HG03378 (cell line): ENCODE measurements at regions not wholly inside any gene's neighbourhood (a gene's known extent, or its start where the extent isn't known, plus 50 kb on each side); places are given as distances from the start of the nearest gene placed in this dataset.
"Not testable (repeated sequence)": the region's sequence is repeated elsewhere in the genome, so short reads cannot be mapped to it uniquely, and the experiment has no call there.

Experiments
- ATAC-seq: cut with Tn5 transposase; IDR thresholded peaks from one replicate; pipeline ENCODE4 v1.9.1; 2021; ENCODE audit warnings: mild to moderate bottlenecking, moderate library complexity; ENCODE audit not compliant: unreplicated experiment

DNA sequence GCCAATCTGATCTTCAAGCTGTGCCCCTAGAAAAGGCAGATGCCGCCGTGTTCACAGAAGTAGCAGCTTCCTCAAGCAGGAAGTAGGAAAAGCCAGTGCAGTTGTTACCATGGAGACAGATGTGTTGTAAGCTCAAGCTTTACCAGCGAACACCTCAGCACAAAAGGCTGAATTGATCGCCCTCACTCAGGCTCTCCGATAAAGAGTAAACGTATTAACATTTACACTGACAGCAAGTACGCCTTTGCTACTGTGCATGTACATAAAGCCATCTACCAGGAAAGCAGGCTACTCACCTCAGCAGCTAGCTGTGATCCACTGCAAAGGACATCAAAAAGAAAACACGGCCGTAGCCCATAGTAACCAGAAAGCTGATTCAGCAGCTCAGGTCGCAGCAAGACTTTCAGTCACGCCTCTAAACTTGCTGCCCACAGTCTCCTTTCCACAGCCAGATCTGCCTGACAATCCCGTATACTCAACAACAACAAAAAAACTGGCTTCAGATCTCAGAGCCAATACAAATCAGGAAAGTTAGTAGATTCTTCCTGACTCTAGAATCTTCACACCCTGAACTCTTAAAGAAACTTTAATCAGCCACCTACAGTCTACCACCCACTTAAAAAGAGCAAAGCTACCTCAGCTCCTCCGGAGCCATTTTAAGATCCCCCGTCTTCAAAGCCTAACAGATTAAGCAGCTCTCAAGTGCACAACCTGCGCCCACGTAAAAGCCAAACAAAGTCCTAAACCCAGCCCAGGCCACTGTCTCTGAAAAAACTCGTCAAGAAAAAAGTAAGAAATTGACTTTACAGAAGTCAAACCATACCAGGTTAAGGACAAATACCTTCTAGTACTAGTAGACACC, 160.0 kb downstream of the DEFB131A start:
- not testable (repeated sequence) for ATAC-seq

DNA sequence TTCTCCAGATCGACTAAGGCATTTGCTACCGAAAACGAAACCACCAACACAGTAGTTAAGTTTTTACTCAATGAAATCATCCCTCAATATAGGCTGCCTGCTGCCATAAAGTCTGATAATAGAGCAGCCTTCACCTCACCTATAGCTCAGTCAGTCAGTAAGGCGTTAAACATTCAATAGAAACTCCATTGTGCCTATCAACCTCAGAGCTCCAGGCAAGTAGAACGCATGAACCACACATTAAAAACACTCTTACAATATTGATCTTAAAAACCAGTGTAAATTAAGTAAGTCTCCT, 160.6 kb downstream of the DEFB131A start:
- ATAC-seq, result not testable (repeated sequence)

DNA sequence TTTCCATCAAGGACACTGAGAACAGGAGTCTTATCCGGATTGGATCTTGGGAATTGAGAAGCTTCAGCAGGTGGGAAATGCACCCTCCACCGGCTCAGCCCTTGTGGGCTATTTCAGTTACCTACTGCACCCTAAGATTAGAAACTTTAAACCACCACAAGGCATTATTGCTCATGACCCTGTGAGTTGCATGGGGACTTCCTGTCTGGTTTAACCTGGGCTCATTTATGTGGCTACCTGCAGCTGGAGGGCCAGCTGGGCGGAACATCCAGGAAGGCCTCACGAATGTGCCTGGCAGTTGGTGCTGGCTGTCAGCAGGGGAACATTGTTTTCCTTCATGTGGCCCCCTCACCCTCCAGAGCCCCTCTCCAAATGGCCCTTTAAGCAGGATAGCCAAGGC, 164.1 kb downstream of the DEFB131A start:
- no peak for ATAC-seq

DNA sequence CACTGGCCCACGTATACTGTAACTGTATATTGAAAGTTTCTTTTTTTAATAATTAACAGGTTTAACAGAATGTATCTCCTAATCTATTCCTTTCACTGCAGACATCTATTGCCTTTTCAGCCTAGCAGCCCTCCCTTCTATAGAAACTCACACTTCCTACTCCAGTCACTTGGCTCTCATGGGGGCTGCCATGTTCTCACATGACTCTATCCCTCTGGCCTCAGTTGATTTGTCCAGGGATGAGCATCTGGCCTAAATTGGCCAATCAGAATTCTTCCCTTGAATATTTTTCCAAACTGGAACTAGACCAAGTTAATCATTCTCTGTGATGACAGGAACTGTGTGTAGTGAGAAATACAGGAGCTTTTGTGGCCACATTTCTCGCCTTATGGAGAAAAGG, 166.1 kb downstream of the DEFB131A start:
- ATAC-seq, result not testable (repeated sequence)

DNA sequence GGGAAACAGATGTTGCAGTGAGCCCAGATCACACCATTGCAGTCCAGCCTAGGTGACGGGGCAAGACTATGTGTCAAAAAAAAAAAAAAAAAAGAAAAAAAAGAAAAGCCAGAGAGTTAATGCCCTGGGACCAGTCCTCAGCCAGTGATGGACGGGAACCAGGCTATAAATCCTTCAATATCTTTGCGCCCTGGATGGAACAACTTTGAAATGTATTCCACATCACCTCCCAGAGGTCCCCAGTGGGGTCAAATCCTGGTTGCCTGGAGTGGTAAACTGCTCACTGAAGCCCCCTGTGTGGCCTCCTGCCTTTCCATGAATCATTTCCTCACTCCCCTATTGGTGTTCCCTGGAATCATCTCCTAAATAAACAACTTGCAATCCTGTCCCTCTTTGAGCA, 166.9 kb downstream of the DEFB131A start:
- ATAC-seq, result no peak

DNA sequence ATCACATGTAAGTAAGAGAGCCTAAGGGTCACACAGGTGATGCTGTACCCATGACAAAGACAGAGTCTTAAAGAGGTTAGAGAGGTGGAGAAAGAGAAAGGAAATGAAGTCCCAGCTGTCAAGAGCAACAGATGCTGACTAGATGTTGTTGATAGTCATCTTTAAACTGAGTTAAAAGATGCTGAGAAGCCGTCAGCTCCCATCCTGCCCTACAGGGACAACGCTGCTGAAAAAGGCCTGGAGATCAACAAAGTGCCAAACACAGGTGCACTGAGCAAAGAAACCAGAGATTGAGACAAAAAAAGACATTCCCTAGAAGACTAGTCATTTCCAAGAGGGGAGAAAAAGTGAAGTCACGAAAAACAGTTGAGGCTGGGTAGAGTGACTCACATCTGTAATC, 145.0 kb upstream of the DRD5 start:
- ATAC-seq, result not testable (repeated sequence)

DNA sequence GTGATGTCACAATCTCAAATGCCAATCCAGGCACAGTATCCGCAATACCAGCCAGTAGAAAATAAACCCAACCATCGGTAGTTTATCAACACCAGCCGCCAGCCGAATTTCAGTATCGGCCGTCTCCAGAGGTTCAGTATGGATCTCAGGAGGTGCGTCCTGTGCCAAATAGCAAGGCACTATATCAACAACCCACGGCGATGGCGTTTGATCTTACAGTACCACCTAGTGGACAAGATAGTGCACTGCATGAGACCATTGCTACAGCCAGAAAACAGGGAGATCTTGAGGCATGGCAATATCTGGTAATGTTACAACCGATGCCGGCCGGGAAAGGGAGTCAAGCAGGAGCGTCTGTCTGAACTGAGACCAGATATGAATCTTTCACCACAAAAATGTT, 121.8 kb upstream of the DRD5 start:
- ATAC-seq, result not testable (repeated sequence)

DNA sequence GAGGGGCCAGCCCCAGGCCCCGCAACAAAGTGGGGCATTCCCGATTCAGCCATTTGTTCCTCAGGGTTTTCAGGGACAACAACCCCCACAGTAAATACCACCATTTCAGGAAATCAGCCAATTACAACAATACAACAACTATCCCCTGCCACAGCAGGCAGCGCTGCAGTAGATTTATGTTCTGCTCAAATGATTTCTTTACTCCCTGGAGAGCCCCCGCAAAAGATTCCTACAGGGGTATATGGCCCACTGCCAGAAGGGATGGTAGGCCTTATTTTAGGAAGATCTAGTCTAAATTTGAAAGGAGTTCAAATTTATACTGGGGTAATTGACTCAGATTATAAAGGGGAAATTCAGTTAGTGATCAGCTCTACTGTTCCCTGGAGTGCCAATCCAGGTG, 120.5 kb upstream of the DRD5 start:
- not testable (repeated sequence) for ATAC-seq

DNA sequence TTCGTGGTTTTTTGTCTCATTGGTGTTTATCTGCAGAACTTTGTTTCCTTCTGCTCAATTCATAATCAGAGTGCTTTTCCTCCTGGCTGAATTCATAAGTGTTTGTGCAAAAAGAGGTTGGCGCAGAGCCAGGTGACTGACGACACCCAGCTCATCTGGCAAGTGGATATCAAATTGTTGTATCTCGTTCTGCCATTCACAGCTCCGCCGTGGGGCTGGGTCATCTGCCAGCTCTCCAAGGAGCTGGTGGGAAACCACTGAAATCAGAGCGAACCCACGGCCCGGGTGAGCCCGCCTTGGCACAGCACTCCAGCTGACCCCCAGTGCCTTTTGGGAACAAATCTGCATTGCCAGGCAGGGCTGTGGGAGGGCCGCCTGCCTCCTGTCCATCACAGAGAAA, 110.7 kb upstream of the DRD5 start:
- ATAC-seq, result not testable (repeated sequence)

DNA sequence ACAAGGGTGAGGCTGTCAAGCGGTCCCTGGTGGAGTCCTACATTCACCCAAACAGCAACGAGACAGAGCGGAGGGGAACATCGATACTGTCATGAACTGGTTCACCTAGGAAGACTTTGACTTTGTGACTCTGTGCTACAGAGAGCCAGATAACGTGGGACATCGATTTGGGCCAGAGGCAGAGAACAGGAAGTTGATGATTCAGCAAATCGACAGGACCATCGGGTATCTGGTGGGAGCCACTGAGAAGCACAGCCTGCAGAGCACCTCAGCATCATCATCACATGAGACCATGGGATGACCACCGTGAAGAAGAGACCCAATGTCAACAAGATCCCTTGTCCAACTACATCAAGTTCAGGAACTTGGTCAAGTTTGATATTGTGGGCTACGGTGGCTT, 104.1 kb upstream of the DRD5 start:
- ATAC-seq, result not testable (repeated sequence)

DNA sequence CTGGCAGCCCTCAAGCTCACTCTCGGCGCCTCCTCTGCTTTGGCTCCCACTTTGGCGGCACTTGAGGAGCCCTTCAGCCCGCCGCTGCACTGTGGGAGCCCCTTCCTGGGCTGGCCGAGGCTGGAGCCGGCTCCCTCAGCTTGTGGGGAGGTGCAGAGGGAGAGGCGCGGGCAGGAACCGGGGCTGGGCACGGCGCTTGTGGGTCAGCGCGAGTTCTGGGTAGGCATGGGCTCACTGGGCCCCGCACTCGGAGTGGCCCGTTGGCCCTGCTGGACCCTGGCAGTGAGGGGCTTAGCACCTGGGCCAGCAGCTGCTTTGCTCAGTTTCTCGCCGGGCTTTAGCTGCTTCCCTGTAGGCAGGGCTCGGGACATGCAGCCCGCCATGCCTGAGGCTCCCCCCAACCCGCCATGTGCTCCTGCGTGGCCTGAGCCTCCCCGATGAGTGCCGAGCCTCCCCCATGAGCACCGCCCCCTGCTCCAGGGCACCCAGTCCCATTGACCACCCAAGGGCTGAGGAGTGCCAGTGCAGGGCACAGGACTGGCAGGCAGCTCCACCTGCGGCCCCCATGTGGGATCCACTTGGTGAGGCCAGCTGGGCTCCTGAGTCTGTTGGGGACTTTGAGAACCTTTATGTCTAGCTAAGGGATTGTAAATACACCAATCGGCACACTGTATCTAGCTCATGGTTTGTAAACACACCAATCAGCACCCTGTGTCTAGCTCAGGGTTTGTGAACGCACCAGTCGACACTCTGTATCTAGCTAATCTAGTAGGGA, 101.5 kb upstream of the DRD5 start:
- ATAC-seq, result no peak

DNA sequence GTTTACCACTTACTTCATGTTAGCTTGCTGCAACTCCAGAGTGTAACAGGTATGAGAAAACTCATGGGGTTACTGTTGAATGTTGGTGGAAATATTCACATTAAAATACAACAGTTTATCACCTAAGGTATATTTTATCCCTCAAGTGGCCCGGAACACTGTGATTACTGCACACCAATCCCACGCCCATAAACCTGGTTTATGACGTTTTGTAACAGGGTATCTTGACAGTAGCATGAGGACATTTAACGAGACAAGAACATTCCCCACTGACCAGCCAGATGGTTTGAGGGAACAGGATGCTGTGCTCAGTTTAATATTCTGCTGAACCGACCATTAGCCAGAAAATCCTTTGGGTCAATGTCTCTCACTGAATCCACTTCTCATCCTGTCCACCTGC, 98.3 kb upstream of the DRD5 start:
- not testable (repeated sequence) for ATAC-seq

DNA sequence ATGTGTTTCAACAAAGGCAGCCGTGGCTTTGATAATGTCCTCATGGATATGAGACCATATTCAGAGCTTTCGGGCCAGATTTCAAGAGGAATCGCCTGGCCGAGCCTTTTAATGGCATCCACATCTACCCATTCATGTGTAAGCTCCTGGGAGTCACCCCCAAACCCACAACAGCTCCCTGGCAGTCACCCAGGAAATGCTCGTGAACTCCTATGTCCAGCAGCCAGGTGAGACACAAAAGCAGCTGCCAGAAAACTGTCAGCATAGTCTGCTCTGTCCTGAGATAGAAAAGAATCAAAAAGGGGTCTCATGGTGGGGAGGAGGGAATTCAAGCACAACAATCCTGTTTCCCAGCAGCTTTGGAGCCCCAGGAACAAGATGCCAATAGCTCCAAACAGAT, 96.4 kb upstream of the DRD5 start:
- ATAC-seq, result not testable (repeated sequence)

DNA sequence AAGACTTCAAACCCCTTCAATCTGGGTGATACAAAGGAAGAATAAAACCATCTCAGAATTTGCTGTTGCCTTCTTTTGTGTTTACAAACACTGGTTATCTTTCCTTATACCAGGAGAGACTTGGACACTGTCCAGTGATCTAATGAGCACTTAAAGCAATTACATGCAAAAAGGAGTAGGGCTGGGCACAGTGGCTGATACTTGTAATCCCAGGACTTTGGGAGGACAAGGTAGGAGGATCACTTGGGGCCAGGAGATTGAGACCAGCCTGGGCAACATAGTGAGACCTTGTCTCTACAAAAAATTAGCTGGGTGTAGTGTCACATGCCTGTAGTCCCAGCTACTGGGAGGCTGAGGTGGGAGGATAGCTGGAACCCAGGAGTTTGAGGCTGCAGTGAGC, 95.7 kb upstream of the DRD5 start:
- ATAC-seq, result no peak

DNA sequence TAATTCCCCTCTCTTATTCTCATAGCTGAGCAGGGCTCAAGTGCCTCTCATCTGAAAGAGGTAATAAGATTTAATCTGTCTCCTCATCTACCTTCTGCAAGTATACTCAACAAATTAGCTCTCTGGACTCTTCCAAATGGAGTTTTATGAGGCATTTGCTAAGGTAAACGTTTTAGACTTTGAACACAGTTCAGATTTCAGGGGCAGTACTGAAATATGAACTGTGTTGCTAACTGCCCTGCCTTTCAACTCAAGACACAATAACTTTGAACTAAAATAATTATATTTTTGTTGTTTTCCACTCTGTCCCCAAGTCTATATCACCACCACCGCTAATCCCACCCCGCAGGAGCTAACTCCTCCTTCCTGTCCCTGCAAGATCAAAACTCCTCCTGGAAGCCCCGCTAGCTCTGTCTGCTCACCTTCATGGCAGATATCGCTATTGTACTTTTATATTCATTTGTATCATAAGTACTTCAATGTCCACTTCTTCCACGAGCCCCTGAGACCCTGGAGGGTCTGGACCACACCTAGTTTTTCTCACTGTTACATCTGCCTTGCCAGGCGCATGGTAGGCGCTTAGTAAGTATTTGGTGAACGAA, 90.7 kb upstream of the DRD5 start:
- not testable (repeated sequence) for ATAC-seq

DNA sequence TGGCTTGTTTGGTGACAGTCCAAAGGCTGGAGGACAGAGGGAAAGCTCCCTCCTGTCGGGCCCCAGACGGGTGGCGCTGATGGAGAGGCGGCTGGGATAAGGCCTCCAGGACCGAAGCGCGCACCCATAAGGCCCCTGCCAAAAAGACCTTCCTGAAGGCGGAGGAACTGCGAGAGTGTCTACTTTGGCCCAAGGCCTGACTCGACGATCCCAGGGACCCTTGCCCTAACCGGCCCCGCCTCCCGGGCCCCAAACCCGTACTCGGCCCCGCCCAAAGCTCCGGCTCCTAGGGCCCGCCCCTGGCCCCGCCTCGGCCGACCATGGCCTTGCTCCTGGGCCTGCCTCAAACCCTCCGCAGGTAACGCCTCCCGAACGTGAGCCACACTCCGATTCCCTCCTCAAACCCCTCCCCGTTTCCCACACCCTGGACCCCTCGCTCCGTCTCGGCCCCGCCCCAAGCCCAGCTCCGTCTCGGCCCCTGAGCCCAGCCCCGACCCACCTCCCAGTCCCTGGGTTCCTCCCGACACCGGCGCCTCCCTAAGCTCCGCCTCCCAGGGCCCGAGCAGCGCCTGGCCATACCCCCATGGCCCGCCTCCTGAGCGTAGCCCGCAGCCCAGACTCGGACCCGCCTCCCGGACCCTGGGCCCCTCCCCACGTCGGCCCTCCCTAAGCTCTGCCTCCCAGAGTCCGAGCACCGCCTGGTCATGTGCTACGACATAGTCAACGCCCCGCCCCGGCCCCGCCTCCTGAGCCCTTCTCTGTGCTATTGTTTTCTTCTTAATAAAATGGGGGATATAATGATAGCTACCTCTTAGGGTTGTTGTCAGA, 90.0 kb upstream of the DRD5 start:
- ATAC-seq, result peak; percentile 100

DNA sequence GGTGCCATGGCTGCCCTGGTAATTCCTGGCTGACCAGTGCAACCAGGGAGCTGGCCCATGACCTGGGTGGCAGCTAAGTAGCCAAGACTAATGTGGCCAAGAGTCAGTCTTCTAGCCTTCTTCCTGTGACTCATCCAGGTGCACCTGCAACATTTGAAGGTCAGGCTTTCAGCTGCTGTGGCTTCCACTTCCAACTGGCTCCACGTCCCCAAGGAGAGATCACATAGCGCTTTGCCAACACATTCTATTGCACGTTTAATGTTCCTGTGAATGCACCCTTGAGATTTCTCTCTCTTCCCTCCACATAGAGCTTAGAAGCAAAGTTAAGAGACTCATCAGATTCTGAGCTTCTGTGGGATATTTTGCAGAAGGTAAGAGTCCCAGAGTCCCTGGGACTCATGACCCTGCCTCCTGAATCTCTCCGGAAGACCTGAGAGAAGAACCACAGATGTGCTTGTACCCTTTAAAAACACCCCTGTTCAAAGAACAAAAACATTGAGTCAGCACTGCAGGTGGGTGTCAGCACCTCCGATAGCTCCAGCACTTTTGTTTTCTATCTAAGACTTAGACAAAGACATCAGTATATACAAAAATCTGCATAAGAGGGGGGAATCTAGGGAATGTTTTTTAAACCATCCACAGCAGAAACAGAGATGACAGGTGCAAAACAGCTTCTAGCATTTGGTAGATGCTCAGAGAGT, 88.5 kb upstream of the DRD5 start:
- not testable (repeated sequence) for ATAC-seq

DNA sequence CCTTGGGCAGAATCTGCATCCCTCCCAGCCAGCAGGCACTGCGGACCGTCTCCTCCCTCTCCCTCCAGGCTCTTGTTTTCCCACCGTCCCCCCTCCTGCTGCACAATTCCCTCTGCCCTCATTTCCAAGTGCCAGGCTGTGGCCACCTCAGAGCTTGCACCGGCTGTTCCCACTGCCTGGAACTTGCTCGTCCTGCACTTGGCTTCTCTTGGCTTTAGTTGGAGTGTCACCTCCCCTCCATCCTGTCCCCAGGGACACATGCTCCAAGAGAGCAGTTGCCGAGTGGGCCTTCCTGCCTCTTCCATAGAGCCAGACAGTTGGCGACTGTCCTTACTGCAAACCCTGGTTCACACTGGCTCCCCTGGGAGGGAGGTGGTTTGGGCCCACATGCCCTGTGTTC, 87.0 kb upstream of the DRD5 start:
- ATAC-seq, result not testable (repeated sequence)

DNA sequence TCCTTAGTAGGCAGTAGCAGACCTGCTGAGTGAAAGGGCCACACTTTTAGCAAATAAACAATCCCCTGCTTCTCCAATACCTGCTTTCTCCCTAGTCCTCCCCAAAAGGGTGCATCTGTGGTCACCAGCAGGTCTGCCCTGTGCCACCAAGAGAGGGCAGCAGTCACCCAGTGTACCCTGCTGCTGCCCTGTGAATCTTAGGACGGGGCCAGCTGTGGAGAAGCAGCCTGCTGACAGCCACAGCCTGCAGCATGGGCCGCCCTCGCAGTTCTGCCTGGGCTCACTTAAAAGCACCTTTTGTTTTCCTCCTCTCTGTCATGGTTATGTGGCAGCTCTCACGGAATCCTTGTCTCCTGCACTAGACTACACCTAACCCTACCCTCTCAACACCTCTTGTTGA, 85.4 kb upstream of the DRD5 start:
- not testable (repeated sequence) for ATAC-seq

DNA sequence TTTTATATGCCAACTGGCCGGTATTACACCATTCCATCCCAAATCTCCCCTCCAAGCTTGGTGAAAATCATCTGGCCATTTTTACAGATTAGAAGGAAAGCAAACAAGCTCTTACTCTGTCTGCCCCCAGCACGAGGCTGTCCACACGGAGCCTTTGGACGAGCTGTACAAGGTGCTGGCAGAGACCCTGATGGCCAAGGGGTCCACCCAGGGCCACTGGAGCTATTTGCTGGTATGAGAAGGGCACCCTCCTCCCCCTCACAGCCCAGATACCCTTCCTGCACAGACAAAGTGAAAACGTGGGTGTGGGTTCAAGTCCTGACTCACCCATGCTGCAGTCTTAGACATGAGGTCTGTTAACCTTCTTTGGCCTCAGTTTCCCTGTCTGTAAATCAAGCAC, 84.9 kb upstream of the DRD5 start:
- not testable (repeated sequence) for ATAC-seq
